Omental fat pad (tissue), 3 donors: ENCODE measurements at regions not wholly inside any gene's neighbourhood (a gene's known extent, or its start where the extent isn't known, plus 50 kb on each side); places are given as distances from the start of the nearest gene placed in this dataset.

ENCODE experiments used
- ATAC-seq: fragments of 150-250 bp; one replicate; pipeline ENCODE4 v1.9.1; 2016; ENCODE audit warnings: mild to moderate bottlenecking, moderate library complexity; ENCODE audit not compliant: low FRiP score
- DNase-seq: peaks from one replicate; pipeline ENCODE4 v3.0.0-alpha.2; 2019; ENCODE audit warnings: low spot score
- CTCF ChIP-seq, 3 donors: fragments of 450-650 bp; IDR thresholded peaks; one replicate each; pipeline ENCODE4 v1.5.1; 2016 to 2017; ENCODE audit warnings: antibody characterized with exemption in 3 of 3, mild to moderate bottlenecking in 3 of 3, moderate library complexity in 2 of 3

- no peak for TF ChIP-seq CTCF (IDR thresholded peaks at IDR 0.05)
- no peak for DNase-seq
- no peak for ATAC-seq
Measured at GRCh38 chr16:11411059-11411550, 65.8 kb downstream of the RMI2 start.

- DNase-seq (no peak), ATAC-seq (no peak)
- TF ChIP-seq CTCF (IDR thresholded peaks at IDR 0.05) = no peak
Measured at GRCh38 chr16:11412175-11412904, 67.1 kb downstream of the RMI2 start.

- DNase-seq = no peak
- ATAC-seq = no peak
- no peak for TF ChIP-seq CTCF (IDR thresholded peaks at IDR 0.05)
Measured at GRCh38 chr16:11412965-11413887, 68.0 kb downstream of the RMI2 start.

GRCh38 chr16:11413907-11414595 lies 68.8 kb downstream of the RMI2 start:
- TF ChIP-seq CTCF (IDR thresholded peaks at IDR 0.05) = no peak
- DNase-seq (no peak), ATAC-seq (no peak)

- DNase-seq (no peak), ATAC-seq (no peak)
- TF ChIP-seq CTCF (IDR thresholded peaks at IDR 0.05) = no peak
Measured at GRCh38 chr16:11414815-11415775, 69.8 kb downstream of the RMI2 start.
